WTC11 (cell line): ENCODE measurements at regions not wholly inside any gene's neighbourhood (a gene's known extent, or its start where the extent isn't known, plus 50 kb on each side); places are given as distances from the start of the nearest gene placed in this dataset.

Experiments used
- CTCF ChIP-seq: fragments of 200-600 bp; IDR thresholded peaks from 2 replicates; pipeline ENCODE4 v1.8.0; 2022; ENCODE audit warnings: antibody characterized with exemption
- E2F1 ChIP-seq: sonication (generic); formaldehyde crosslinking; IDR thresholded peaks from 2 replicates; pipeline ENCODE4 v1.8.0; 2022; ENCODE audit warnings: mild to moderate bottlenecking, missing genetic modification reagents
- ETV6 ChIP-seq: sonication (generic); formaldehyde crosslinking; IDR thresholded peaks from 2 replicates; pipeline ENCODE4 v1.8.1; 2022; ENCODE audit warnings: mild to moderate bottlenecking, missing genetic modification reagents
- FOXK1 ChIP-seq: sonication (generic); formaldehyde crosslinking; IDR thresholded peaks from 2 replicates; pipeline ENCODE4 v1.8.0; 2022; ENCODE audit warnings: mild to moderate bottlenecking, moderate library complexity, missing genetic modification reagents
- GRHL2 ChIP-seq: fragments of 250-450 bp; sonication (Bioruptor Pico); IDR thresholded peaks from 2 replicates; pipeline ENCODE4 v1.8.0; 2022; ENCODE audit warnings: mild to moderate bottlenecking, moderate library complexity; ENCODE audit not compliant: insufficient replicate concordance, severe bottlenecking
- NFE2L1 ChIP-seq: sonication (generic); formaldehyde crosslinking; IDR thresholded peaks from 2 replicates; pipeline ENCODE4 v1.8.1; 2023; ENCODE audit warnings: missing genetic modification reagents
- ZNF416 ChIP-seq: fragments of 250-450 bp; sonication (Bioruptor Pico); IDR thresholded peaks from 2 replicates; pipeline ENCODE4 v1.9.0; 2021; ENCODE audit warnings: mild to moderate bottlenecking, inconsistent platforms
- ZSCAN18 ChIP-seq: fragments of 250-450 bp; sonication (Bioruptor Pico); IDR thresholded peaks from 2 replicates; pipeline ENCODE4 v2.1.2; 2022; ENCODE audit warnings: mild to moderate bottlenecking, moderate library complexity
- TF ChIP-seq, protein P1 (sequence below): sonication (generic); formaldehyde crosslinking; IDR thresholded peaks from 2 replicates; pipeline ENCODE4 v1.8.1; 2023; ENCODE audit warnings: mild to moderate bottlenecking, missing genetic modification reagents, moderate library complexity
- TF ChIP-seq, protein P2 (sequence below): sonication (generic); formaldehyde crosslinking; IDR thresholded peaks from 2 replicates; pipeline ENCODE4 v1.8.0; 2022; ENCODE audit warnings: mild to moderate bottlenecking, missing genetic modification reagents

DNA sequence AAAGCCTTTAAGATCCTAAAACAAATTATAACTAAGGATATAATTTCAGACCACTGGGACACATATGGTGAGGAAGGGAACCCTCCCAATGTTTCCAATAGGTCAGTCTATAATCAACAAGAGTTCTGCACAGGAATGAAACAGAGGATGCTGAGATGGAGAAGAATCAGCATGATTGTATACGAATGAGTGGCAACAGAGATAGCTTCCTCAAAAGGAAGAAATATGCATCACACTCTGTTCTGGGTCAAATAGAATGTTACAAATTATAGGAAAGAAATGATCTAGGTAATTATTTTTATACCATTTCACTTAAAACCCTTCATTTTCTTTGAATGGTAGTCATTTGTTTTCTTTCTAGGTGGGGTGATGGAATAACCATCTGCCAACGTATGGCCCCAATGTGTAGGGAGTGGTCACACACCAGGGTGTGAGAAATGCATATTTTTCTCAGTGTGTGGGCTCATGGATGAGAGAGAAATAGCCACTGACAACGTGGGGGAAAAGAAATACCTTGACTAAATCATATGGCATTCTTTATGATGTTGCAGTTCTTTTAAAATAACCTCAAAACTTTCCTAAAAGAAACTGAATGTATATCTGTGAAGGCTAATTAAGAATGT, 104.6 kb upstream of the IVNS1ABP start:
- no peak for TF ChIP-seq GRHL2 (CRISPR knock-in tag)
- no peak for TF ChIP-seq E2F1
- no peak for TF ChIP-seq CTCF
- TF ChIP-seq, protein P1, sequence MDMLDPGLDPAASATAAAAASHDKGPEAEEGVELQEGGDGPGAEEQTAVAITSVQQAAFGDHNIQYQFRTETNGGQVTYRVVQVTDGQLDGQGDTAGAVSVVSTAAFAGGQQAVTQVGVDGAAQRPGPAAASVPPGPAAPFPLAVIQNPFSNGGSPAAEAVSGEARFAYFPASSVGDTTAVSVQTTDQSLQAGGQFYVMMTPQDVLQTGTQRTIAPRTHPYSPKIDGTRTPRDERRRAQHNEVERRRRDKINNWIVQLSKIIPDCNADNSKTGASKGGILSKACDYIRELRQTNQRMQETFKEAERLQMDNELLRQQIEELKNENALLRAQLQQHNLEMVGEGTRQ, result no peak
- TF ChIP-seq FOXK1 (CRISPR knock-in tag), result no peak
- TF ChIP-seq, protein P2, sequence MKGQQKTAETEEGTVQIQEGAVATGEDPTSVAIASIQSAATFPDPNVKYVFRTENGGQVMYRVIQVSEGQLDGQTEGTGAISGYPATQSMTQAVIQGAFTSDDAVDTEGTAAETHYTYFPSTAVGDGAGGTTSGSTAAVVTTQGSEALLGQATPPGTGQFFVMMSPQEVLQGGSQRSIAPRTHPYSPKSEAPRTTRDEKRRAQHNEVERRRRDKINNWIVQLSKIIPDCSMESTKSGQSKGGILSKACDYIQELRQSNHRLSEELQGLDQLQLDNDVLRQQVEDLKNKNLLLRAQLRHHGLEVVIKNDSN (CRISPR knock-in tag), result no peak
- TF ChIP-seq ZSCAN18 (CRISPR knock-in tag), result no peak
- TF ChIP-seq ETV6 (CRISPR knock-in tag), result no peak
- TF ChIP-seq ZNF416 (CRISPR knock-in tag), result no peak
- no peak for TF ChIP-seq NFE2L1 (CRISPR knock-in tag)
